ENCODE measurements at regions not wholly inside any gene's neighbourhood (a gene's known extent, or its start where the extent isn't known, plus 50 kb on each side); places are given as distances from the start of the nearest gene placed in this dataset.

GRCh38 chr10:90587081-90587491 is 270.8 kb downstream of the HTR7 start:
- Histone ChIP-seq H3K4me3 (ENCODE audit: low read depth in 1 of 3, low read length in 3 of 3) (no peak overlapping the region), H3K27me3 (ENCODE audit: control insufficient read depth in 4 of 4, insufficient read depth in 4 of 4, low read length in 3 of 4) (peaks cover 0 to 5% (median 0%) of the 10 kb centered on the region in 4 donors), H3K4me1 (ENCODE audit: control insufficient read depth in 4 of 4, insufficient read depth in 4 of 4, low read length in 3 of 4) (no peaks in the 10 kb centered on the region), H3K9ac (ENCODE audit: low read depth in 1 of 2, low read length in 2 of 2) (no peak overlapping the region), H3K36me3 (ENCODE audit: control insufficient read depth in 4 of 4, insufficient read depth in 3 of 4, low read depth in 1 of 4, low read length in 3 of 4) (no peaks in the 10 kb centered on the region), H3K9me3 (ENCODE audit: control insufficient read depth in 4 of 4, low read length in 3 of 4) (no peaks in the 10 kb centered on the region), H3K27ac (ENCODE audit: low read depth in 1 of 2, low read length in 2 of 2) (no peak overlapping the region)
- 21% methylated on average over 1 of the region's 1 CpG for WGBS
- no peak for DNase-seq (ENCODE audit: low spot score)
- TF ChIP-seq SP1 (IDR thresholded peaks at IDR 0.05): no peak
- no peak for TF ChIP-seq EGR1 (IDR thresholded peaks at IDR 0.05; ENCODE audit: low read depth in 2 of 2)
- TF ChIP-seq JUND (IDR thresholded peaks at IDR 0.05): no peak
- no peak for TF ChIP-seq CTCF (IDR thresholded peaks at IDR 0.05; ENCODE audit: low read depth, low read length, missing input control)
- TF ChIP-seq REST (IDR thresholded peaks at IDR 0.05): no peak
- no peak for TF ChIP-seq MAX (IDR thresholded peaks at IDR 0.05)
- no peak for TF ChIP-seq GABPA (IDR thresholded peaks at IDR 0.05 in 1 of 2, conservative IDR thresholded peaks at IDR 0.05 in 1 of 2)
- TF ChIP-seq FOXA2 (IDR thresholded peaks at IDR 0.05): no peak
- no peak for TF ChIP-seq ZBTB33 (IDR thresholded peaks at IDR 0.05)
- no peak for TF ChIP-seq RAD21 (IDR thresholded peaks at IDR 0.05)

- Histone ChIP-seq H3K4me3 (ENCODE audit: low read depth in 1 of 3, low read length in 3 of 3) (no peak overlapping the region), H3K4me1 (ENCODE audit: control insufficient read depth in 4 of 4, insufficient read depth in 4 of 4, low read length in 3 of 4) (no peaks in the 10 kb centered on the region), H3K9me3 (ENCODE audit: control insufficient read depth in 4 of 4, low read length in 3 of 4) (no peaks in the 10 kb centered on the region), H3K36me3 (ENCODE audit: control insufficient read depth in 4 of 4, insufficient read depth in 3 of 4, low read depth in 1 of 4, low read length in 3 of 4) (no peaks in the 10 kb centered on the region), H3K9ac (ENCODE audit: low read depth in 1 of 2, low read length in 2 of 2) (no peak overlapping the region), H3K27ac (ENCODE audit: low read depth in 1 of 2, low read length in 2 of 2) (no peak overlapping the region), H3K27me3 (ENCODE audit: control insufficient read depth in 4 of 4, insufficient read depth in 4 of 4, low read length in 3 of 4) (peaks cover 0 to 5% (median 0%) of the 10 kb centered on the region in 4 donors)
- WGBS: 86% methylated on average over 2 of the region's 2 CpGs
- DNase-seq (ENCODE audit: low spot score): no peak
- no peak for TF ChIP-seq TAF1 (conservative IDR thresholded peaks at IDR 0.05)
- TF ChIP-seq FOXA2 (IDR thresholded peaks at IDR 0.05): no peak
- no peak for TF ChIP-seq MAX (IDR thresholded peaks at IDR 0.05)
- TF ChIP-seq ZBTB33 (IDR thresholded peaks at IDR 0.05): no peak
- no peak for TF ChIP-seq HNF4A (conservative IDR thresholded peaks at IDR 0.05)
- no peak for TF ChIP-seq YY1 (IDR thresholded peaks at IDR 0.05)
- no peak for TF ChIP-seq EGR1 (IDR thresholded peaks at IDR 0.05; ENCODE audit: low read depth in 2 of 2)
- TF ChIP-seq GABPA (IDR thresholded peaks at IDR 0.05 in 1 of 2, conservative IDR thresholded peaks at IDR 0.05 in 1 of 2): no peak
- no peak for TF ChIP-seq ATF3 (IDR thresholded peaks at IDR 0.05)
- no peak for TF ChIP-seq RXRA (IDR thresholded peaks at IDR 0.05)
- no peak for TF ChIP-seq REST (IDR thresholded peaks at IDR 0.05)
- TF ChIP-seq JUND (IDR thresholded peaks at IDR 0.05): no peak
Observed at GRCh38 chr10:90587561-90587960, 270.3 kb downstream of the HTR7 start.
